Loucy (cell line): ENCODE measurements at regions not wholly inside any gene's neighbourhood (a gene's known extent, or its start where the extent isn't known, plus 50 kb on each side); places are given as distances from the start of the nearest gene placed in this dataset.

Experiments used
- EZH2phosphoT487 ChIP-seq: fragments of 200-600 bp; IDR thresholded peaks from 2 replicates; pipeline ENCODE4 v1.6.1; 2018; ENCODE audit warnings: antibody characterized with exemption, mild to moderate bottlenecking, moderate library complexity, borderline replicate concordance
- TF ChIP-seq, protein P1 (sequence below): fragments of 200-600 bp; sonication (generic); conservative IDR thresholded peaks from 2 replicates; pipeline ENCODE4 v1.5.1; 2014; ENCODE audit warnings: mild to moderate bottlenecking, antibody characterized with exemption, low read length

GRCh38 chr11:116466191-116466590, 306.6 kb downstream of the BUD13 start:
- TF ChIP-seq, protein P1, sequence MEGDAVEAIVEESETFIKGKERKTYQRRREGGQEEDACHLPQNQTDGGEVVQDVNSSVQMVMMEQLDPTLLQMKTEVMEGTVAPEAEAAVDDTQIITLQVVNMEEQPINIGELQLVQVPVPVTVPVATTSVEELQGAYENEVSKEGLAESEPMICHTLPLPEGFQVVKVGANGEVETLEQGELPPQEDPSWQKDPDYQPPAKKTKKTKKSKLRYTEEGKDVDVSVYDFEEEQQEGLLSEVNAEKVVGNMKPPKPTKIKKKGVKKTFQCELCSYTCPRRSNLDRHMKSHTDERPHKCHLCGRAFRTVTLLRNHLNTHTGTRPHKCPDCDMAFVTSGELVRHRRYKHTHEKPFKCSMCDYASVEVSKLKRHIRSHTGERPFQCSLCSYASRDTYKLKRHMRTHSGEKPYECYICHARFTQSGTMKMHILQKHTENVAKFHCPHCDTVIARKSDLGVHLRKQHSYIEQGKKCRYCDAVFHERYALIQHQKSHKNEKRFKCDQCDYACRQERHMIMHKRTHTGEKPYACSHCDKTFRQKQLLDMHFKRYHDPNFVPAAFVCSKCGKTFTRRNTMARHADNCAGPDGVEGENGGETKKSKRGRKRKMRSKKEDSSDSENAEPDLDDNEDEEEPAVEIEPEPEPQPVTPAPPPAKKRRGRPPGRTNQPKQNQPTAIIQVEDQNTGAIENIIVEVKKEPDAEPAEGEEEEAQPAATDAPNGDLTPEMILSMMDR = no peak
- TF ChIP-seq EZH2phosphoT487 = no peak
